ENCODE measurements at regions not wholly inside any gene's neighbourhood (a gene's known extent, or its start where the extent isn't known, plus 50 kb on each side); places are given as distances from the start of the nearest gene placed in this dataset.

- no peak overlapping the region for H3K4me3 ChIP-seq (ENCODE audit: low read depth, low read length)
- DNase-seq (ENCODE audit: low read depth): no peak
- no peak for TF ChIP-seq MYC (IDR thresholded peaks at IDR 0.05; ENCODE audit: low read depth, low read length)
- TF ChIP-seq, protein P1, sequence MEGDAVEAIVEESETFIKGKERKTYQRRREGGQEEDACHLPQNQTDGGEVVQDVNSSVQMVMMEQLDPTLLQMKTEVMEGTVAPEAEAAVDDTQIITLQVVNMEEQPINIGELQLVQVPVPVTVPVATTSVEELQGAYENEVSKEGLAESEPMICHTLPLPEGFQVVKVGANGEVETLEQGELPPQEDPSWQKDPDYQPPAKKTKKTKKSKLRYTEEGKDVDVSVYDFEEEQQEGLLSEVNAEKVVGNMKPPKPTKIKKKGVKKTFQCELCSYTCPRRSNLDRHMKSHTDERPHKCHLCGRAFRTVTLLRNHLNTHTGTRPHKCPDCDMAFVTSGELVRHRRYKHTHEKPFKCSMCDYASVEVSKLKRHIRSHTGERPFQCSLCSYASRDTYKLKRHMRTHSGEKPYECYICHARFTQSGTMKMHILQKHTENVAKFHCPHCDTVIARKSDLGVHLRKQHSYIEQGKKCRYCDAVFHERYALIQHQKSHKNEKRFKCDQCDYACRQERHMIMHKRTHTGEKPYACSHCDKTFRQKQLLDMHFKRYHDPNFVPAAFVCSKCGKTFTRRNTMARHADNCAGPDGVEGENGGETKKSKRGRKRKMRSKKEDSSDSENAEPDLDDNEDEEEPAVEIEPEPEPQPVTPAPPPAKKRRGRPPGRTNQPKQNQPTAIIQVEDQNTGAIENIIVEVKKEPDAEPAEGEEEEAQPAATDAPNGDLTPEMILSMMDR (IDR thresholded peaks at IDR 0.05; ENCODE audit: low read depth, low read length): no peak
- TF ChIP-seq, protein P2, sequence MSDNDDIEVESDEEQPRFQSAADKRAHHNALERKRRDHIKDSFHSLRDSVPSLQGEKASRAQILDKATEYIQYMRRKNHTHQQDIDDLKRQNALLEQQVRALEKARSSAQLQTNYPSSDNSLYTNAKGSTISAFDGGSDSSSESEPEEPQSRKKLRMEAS (IDR thresholded peaks at IDR 0.05; ENCODE audit: low read depth, low read length): no peak
Observed at GRCh38 chr2:8592736-8593135, 89.1 kb upstream of the ID2 start.

GRCh38 chr2:8593243-8593642, 88.6 kb upstream of the ID2 start:
- H3K4me3 ChIP-seq (ENCODE audit: low read depth, low read length): no peak overlapping the region
- TF ChIP-seq, protein P1 (IDR thresholded peaks at IDR 0.05; ENCODE audit: low read depth, low read length): no peak
- TF ChIP-seq POLR2A (IDR thresholded peaks at IDR 0.05; ENCODE audit: extremely low read depth, insufficient read length) (no peak), MYC (IDR thresholded peaks at IDR 0.05; ENCODE audit: low read depth, low read length) (no peak)
- TF ChIP-seq, protein P2 (IDR thresholded peaks at IDR 0.05; ENCODE audit: low read depth, low read length): no peak
- DNase-seq (ENCODE audit: low read depth): no peak

- no peak overlapping the region for H3K4me3 ChIP-seq (ENCODE audit: low read depth, low read length)
- no peak for DNase-seq (ENCODE audit: low read depth)
- TF ChIP-seq POLR2A (IDR thresholded peaks at IDR 0.05; ENCODE audit: extremely low read depth, insufficient read length) (no peak), MYC (IDR thresholded peaks at IDR 0.05; ENCODE audit: low read depth, low read length) (no peak)
- TF ChIP-seq, protein P2 (IDR thresholded peaks at IDR 0.05; ENCODE audit: low read depth, low read length): no peak
- TF ChIP-seq, protein P1 (IDR thresholded peaks at IDR 0.05; ENCODE audit: low read depth, low read length): no peak
Observed at GRCh38 chr2:8594731-8595427, 87.0 kb upstream of the ID2 start.

DNA sequence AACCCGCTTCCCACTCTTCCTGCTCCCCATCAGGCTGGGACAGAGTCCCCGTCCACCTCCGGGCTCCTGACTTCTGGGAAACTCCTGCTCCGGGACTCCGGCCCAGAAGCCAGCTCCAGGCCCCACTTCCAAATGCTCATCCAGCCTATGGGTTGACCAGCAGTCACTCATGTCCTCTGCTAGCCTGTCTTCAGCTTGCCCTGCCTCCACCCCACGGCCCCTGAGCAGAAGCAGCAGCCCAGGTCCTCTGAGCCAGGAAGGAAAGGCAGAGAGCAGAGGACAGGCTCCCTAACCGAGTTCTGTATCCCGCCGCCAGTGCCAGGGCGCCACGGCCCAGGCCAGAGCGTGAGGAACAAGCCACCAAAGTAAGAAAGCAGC, 86.4 kb upstream of the ID2 start:
- H3K4me3 ChIP-seq (ENCODE audit: low read depth, low read length): no peak overlapping the region
- TF ChIP-seq, protein P2 (IDR thresholded peaks at IDR 0.05; ENCODE audit: low read depth, low read length): no peak
- TF ChIP-seq MYC (IDR thresholded peaks at IDR 0.05; ENCODE audit: low read depth, low read length) (no peak), POLR2A (IDR thresholded peaks at IDR 0.05; ENCODE audit: extremely low read depth, insufficient read length) (no peak)
- TF ChIP-seq, protein P1 (IDR thresholded peaks at IDR 0.05; ENCODE audit: low read depth, low read length): no peak
- DNase-seq (ENCODE audit: low read depth): no peak

GRCh38 chr2:8595811-8596600, 85.8 kb upstream of the ID2 start:
- TF ChIP-seq, protein P2 (IDR thresholded peaks at IDR 0.05; ENCODE audit: low read depth, low read length): no peak
- TF ChIP-seq, protein P1 (IDR thresholded peaks at IDR 0.05; ENCODE audit: low read depth, low read length): no peak
- TF ChIP-seq MYC (IDR thresholded peaks at IDR 0.05; ENCODE audit: low read depth, low read length): no peak
- TF ChIP-seq POLR2A (IDR thresholded peaks at IDR 0.05; ENCODE audit: extremely low read depth, insufficient read length): no peak
- H3K4me3 ChIP-seq (ENCODE audit: low read depth, low read length): no peak overlapping the region
- no peak for DNase-seq (ENCODE audit: low read depth)

All from NB4 (cell line).